Upper lobe of left lung (tissue), 4 donors: ENCODE measurements at regions not wholly inside any gene's neighbourhood (a gene's known extent, or its start where the extent isn't known, plus 50 kb on each side); places are given as distances from the start of the nearest gene placed in this dataset.

Source experiments
- EP300 ChIP-seq, 4 donors: sonication (generic); formaldehyde crosslinking; IDR thresholded peaks; one replicate each; pipeline ENCODE4 v1.5.1; 2017; ENCODE audit warnings: antibody characterized with exemption in 4 of 4, control low read depth in 2 of 4
- POLR2A ChIP-seq, 4 donors: fragments of 450-650 bp; IDR thresholded peaks; one replicate each; pipeline ENCODE4 v1.5.1; 2016 to 2017; ENCODE audit warnings: antibody characterized with exemption in 4 of 4, mild to moderate bottlenecking in 2 of 4
- POLR2AphosphoS5 ChIP-seq, 2 donors: sonication (generic); formaldehyde crosslinking; IDR thresholded peaks; one replicate each; pipeline ENCODE4 v1.5.1; 2017; ENCODE audit warnings: antibody characterized with exemption in 2 of 2
- TF ChIP-seq, protein P1 (sequence below), 6 experiments: fragments of 450-650 bp in 4 of 6; fragments of 200-600 bp in 2 of 6; sonication (generic) in 2 of 6; IDR thresholded peaks; one replicate each; pipeline ENCODE4 v1.5.1; 2016 to 2019; ENCODE audit warnings: antibody characterized with exemption in 6 of 6

DNA sequence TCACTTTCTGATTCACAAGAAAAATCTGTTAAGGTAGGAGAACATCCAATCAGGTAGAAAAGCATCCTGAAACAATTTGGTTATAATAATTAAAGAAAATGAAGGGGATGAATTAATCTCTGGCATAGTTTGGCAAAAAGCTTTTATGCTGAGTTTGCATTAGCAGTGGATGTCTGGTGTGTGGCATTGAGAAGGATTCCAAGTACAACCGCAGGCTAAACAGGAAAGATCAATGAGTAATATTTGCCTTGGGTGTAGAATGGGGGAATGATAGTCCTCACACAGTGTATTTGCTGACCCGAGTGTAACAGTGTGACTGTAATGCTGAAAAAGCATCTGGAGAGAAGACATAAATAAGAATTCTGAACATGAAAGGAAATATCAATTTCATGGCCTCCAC is 68.3 kb upstream of the SESTD1 start:
- TF ChIP-seq, protein P1, sequence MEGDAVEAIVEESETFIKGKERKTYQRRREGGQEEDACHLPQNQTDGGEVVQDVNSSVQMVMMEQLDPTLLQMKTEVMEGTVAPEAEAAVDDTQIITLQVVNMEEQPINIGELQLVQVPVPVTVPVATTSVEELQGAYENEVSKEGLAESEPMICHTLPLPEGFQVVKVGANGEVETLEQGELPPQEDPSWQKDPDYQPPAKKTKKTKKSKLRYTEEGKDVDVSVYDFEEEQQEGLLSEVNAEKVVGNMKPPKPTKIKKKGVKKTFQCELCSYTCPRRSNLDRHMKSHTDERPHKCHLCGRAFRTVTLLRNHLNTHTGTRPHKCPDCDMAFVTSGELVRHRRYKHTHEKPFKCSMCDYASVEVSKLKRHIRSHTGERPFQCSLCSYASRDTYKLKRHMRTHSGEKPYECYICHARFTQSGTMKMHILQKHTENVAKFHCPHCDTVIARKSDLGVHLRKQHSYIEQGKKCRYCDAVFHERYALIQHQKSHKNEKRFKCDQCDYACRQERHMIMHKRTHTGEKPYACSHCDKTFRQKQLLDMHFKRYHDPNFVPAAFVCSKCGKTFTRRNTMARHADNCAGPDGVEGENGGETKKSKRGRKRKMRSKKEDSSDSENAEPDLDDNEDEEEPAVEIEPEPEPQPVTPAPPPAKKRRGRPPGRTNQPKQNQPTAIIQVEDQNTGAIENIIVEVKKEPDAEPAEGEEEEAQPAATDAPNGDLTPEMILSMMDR (IDR thresholded peaks at IDR 0.05): no peak
- TF ChIP-seq POLR2AphosphoS5 (IDR thresholded peaks at IDR 0.05): no peak
- TF ChIP-seq POLR2A (IDR thresholded peaks at IDR 0.05): no peak
- no peak for TF ChIP-seq EP300 (IDR thresholded peaks at IDR 0.05)
